GM19239 (cell line): ENCODE measurements at regions not wholly inside any gene's neighbourhood (a gene's known extent, or its start where the extent isn't known, plus 50 kb on each side); places are given as distances from the start of the nearest gene placed in this dataset.

Source experiments
- DNase-seq: peaks from one replicate; pipeline ENCODE4 v3.0.0; 2011; ENCODE audit warnings: low spot score; ENCODE audit not compliant: insufficient read length
- FAIRE-seq: peaks from 2 replicates; lab custom pipeline; 2011; peaks lifted over from hg19 to GRCh38; lab: Jason Lieb, UNC

GRCh38 chr3:59596741-59597140, 546.9 kb upstream of the CFAP20DC start:
- FAIRE-seq (no peak), DNase-seq (no peak)

DNA sequence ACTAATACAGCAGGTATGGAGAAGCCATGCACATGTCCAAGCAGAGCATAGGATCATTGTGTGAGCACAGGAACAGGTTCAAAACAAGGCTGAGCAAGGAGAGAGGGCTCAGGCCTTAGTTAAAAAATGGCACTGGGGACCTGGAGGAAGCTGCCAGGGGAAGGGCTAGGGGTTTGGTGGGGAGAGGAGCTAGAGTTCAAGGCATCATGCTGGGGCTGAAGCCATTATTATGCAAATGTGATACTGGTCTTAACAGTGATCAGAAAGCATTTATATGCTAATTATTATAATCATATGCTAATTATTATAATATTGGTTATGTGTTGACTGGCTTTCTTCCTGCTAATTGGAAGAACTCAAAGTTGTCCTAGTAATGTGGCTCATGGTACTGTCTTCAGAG, 546.0 kb upstream of the CFAP20DC start:
- no peak for DNase-seq
- FAIRE-seq = no peak

GRCh38 chr3:59593380-59593779, 543.6 kb upstream of the CFAP20DC start:
- FAIRE-seq (no peak), DNase-seq (no peak)

DNA sequence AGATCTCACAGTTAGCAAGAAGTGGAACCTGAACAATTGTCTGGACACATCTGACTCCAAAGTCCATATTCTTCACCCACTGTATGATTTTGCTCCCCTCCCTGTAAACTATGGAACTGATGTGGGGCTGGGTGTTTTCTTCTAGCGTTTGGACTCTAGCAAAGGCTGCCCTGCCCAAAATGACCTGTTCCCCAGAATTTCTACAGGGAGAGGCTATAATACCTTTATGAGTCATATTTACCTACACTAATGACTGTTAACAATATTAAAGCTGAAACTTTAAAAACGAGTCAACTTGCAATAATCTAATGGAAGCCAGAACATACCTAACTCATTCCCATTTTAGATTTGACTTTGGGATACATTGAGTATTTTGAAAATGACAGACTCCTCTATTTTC, 531.2 kb upstream of the CFAP20DC start:
- no peak for FAIRE-seq
- no peak for DNase-seq

GRCh38 chr3:59580499-59580898, 530.7 kb upstream of the CFAP20DC start:
- no peak for DNase-seq
- no peak for FAIRE-seq

DNA sequence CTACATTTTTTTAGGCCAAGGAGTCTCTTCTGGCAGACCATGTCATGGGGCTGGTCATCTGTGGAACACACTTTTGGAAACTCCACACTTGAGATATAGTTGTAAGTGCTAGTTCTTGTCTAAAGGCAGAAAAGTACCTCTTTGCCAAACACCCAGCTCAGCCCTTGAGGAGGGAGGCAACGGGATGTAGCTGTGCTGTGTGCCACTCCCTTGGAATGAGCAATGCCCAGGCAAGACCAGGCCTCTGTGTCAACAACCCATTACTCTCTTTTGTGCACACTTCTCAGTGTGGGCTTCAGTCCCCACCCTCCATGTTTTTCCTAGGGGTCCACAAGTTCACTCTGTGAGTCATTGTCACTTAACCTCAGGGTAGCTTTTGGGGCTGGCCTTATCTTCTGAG, 528.3 kb upstream of the CFAP20DC start:
- FAIRE-seq (no peak), DNase-seq (no peak)

DNA sequence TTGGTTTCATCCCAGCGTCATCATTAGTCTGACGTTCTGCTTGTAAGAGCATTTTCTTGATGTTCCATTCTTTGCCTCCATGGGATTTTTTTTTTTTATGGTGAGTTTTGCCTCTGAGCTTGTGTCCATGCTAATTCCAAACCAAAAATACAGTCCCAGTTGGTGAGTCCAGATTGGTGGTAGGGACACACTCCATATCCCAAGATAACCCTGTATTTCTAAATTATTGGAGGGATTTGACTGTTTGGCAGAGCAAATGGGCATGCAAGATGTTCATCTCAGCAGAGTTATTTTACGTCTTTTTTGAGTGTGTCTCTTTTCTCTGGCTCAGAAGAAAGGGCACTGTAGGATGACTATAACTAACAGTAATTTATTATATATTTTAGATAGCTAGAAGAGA, 526.8 kb upstream of the CFAP20DC start:
- no peak for FAIRE-seq
- DNase-seq = no peak

DNA sequence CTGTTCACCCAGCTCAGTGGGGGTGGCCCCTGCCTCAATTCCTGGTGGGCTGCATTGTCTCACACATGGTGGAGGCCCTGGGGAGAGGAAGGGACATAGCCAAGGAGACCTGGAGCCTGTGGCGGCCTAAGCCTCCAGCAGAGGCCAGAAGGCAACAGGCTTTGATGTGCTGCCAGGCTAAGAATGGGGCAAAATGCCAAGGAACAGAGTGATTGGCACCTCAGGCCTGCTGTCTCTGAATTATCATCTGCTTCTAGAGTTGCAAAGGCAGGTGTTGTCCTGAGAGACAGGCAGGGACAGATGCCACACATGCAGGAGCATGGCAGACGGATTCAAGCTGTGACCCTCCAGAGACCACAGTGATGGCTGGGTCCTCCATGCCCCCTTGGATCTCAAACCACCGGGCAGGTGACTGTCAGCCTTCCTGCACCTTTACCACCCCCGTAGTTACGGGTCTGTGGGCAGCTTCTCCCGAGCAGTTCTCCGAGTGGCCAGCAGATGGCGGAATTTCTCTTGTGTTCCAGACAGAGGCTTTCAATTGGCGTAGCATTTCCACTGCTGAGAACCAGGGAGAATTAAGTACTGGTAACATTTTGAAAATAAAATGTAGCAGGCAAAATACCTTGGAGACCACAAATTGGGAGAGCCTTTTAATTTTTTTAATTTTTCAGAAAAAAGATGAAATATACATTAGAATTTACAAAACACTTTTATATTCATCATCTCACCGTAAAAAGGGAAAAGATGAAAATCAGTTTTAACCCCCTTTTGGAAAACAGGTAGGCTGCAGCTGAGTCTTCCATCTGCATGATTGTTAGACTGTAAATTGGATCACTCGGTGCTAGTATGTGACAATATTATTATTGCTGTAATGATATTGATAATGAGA, 525.5 kb upstream of the CFAP20DC start:
- FAIRE-seq = peak; percentile 94
- DNase-seq = peak; percentile 50

DNA sequence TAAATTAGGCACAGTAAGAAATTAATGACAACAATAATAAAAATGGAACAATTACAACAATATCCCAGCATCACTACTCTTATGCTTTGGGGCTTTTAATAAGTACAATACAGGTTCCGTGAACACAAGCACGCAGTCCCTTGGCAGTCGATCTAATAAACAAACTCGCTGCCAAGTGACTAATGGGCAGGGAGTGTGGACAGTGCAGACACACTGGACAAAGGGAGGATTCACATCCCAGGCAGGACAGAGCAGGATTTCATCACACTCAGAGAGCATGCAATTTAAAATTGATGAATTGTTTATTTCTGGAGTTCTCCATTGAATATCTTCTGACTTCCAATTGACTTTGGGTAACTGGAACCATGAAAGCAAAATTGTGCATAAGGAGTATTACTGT, 524.1 kb upstream of the CFAP20DC start:
- no peak for FAIRE-seq

GRCh38 chr3:59572106-59572505, 522.3 kb upstream of the CFAP20DC start:
- DNase-seq (no peak), FAIRE-seq (no peak)

More for the DNA sequence above, 524.1 kb upstream of the CFAP20DC start:
- no peak for DNase-seq

DNA sequence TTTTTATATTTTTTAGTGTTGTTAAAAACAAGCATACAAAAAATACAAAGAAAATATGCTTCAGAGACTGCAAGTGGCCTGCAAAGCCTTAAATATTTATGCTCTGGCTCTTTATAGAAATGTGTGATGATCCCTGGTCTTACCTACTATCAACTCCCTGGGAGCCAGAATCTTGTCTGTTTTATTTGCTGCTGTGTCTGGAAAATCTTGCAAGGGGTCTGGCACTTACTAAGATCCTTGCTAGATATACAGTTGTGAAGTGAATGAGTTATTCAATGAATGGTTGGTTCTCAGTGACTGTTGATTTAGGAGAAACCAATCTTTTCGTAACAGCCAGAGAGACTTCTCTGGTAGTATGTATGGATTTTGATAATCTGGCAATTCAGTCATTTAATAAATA, 521.0 kb upstream of the CFAP20DC start:
- FAIRE-seq = no peak

GRCh38 chr3:59567661-59568060, 517.8 kb upstream of the CFAP20DC start:
- no peak for DNase-seq
- FAIRE-seq = no peak

More for the DNA sequence above, 521.0 kb upstream of the CFAP20DC start:
- no peak for DNase-seq

- DNase-seq (peak; percentile 18), FAIRE-seq (peak; percentile 84)
Measured at GRCh38 chr3:59566481-59566975, 516.7 kb upstream of the CFAP20DC start.

DNA sequence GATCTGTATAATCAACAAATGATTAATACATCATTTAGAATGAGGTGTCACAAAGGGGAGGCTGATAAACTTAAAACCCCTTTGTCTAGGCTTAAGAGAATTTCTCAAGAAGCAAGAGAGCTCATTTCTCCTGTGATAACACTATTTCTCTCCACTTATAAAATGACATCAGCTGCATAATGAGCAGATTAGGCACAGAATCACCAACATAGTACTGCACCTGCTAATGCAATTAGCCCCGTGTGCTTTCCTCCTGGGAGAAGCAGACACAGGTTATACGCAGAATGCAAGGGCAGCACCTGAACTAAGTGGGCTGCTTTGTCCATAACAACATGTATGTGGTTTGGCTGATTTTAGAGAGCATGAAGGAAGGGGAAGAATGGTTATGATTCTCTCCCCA, 515.3 kb upstream of the CFAP20DC start:
- FAIRE-seq = no peak
- DNase-seq = no peak

DNA sequence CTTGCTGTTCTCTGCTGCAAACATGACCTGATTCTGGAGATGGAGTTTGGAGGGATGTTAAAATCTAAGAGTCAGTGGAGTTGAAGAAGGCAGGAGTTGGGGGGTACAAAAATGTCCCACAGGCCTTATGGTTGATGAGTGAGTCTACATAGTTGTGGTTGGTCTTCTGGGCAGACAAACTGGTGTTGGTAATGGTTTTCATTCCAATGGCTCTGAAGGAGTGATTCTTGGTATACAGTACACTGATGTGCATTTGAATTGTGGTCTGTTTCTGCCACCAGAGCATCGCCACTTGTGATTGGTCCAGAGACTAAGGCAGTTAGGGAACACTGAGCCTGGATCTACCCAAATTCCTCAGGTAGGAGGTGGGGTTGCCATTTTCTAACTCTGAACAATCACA, 514.1 kb upstream of the CFAP20DC start:
- FAIRE-seq (no peak), DNase-seq (no peak)

GRCh38 chr3:59563072-59563605, 513.3 kb upstream of the CFAP20DC start:
- no peak for DNase-seq
- FAIRE-seq = no peak

DNA sequence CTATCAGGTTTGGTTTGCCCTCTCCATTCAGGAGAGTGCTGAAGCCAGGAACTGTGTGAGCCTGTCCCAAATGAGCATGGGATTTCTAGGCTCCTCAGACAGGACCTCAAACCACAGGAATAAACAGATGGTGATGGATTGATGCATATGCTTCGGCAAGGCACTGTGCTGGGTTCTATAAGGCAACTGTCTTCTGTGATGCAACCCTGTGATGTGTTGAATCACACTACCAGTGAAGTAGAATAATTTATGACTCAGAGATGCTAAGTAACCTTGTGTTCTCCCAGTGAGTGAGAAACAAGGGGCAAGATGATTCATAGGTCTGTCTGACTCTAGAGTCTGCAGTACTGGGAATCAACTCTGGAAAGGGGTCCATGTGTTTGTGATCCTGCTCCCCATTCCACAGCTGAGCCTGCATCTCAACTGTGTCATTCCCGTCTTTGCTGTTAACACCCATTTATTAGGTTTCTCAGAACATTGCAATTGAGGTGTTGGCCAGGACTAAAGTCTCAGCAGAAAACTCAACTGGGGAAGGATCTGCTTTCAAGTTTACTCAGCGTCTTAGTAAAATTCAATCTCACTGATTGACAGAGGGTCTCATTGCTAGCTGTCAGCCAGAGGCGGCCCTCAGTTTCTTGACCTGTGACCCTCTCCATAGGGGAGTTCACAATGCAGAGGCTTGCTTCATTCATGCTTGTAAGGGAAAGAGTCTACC, 510.1 kb upstream of the CFAP20DC start:
- DNase-seq = no peak

DNA sequence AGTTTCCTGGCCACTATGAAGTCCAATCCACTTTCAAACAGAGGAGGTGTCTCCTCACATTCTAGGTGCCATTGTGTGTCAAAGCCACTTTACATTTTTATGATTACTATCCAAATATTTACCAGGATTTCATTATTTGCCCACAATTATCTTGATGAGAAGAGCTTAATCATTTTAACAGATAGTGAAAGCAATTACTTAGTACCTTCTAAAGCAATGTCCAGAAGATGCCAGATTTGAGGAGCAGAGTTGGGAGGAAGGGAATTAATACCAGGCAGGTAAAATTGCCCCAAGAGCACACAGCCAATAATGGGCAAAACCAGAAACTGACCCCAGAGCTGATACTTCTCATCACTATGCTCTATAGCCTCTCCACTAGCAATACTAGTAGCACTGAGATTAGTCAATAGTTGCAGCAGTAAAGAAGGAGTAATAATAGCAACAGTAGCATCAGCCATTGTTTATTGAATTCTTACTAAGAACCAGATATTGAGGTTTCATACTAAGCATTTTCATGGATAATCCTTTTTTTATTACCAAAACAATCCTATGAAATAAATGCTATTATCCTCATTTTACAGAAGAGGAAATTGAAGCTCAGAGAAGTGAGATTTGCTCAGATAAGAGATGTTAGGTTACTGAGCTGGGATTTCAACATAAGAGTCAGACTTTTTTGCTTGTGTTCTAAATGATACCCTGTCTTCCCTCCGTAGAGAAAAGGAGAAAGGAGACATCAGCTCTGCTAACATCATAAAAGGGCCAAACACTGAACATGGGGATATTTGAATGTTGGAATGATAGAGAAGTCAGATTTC, 509.3 kb upstream of the CFAP20DC start:
- FAIRE-seq (no peak), DNase-seq (no peak)

More for the DNA sequence above, 510.1 kb upstream of the CFAP20DC start:
- FAIRE-seq = no peak

GRCh38 chr3:59555593-59556315, 505.9 kb upstream of the CFAP20DC start:
- no peak for DNase-seq
- FAIRE-seq = no peak

- FAIRE-seq (no peak), DNase-seq (no peak)
Measured at GRCh38 chr3:59553076-59553475, 503.3 kb upstream of the CFAP20DC start.
